Keratinocyte (primary cell): ENCODE measurements at regions not wholly inside any gene's neighbourhood (a gene's known extent, or its start where the extent isn't known, plus 50 kb on each side); places are given as distances from the start of the nearest gene placed in this dataset.

Experiments used
- CTCF ChIP-seq, 3 experiments: IDR thresholded peaks in 1 of 3; conservative IDR thresholded peaks in 1 of 3; optimal IDR thresholded peaks in 1 of 3; 2 replicates in 2 of 3; 3 replicates in 1 of 3; pipeline versions ENCODE3 to v1.5.1; 2011; ENCODE audit warnings: low read length in 3 of 3, mild to moderate bottlenecking in 3 of 3, moderate library complexity in 2 of 3, control low read depth in 1 of 3, inconsistent platforms in 1 of 3; ENCODE audit not compliant: insufficient read depth in 2 of 3; ENCODE audit errors: extremely low read depth in 1 of 3
- EZH2 ChIP-seq: IDR thresholded peaks from one replicate; pipeline ENCODE4 v1.6.1; 2012; ENCODE audit warnings: inconsistent platforms, mild to moderate bottlenecking, low read length, moderate library complexity

GRCh38 chr13:36616706-36617105 lies 57.1 kb upstream of the SERTM1 start:
- TF ChIP-seq CTCF (optimal IDR thresholded peaks at IDR 0.05 in 1 of 3, IDR thresholded peaks at IDR 0.05 in 1 of 3, conservative IDR thresholded peaks at IDR 0.05 in 1 of 3; ENCODE audit: extremely low read depth in 1 of 3, insufficient read depth in 2 of 3, low read length in 3 of 3) (no peak), EZH2 (no peak)
